Tibial nerve (tissue), 4 donors: ENCODE measurements at regions not wholly inside any gene's neighbourhood (a gene's known extent, or its start where the extent isn't known, plus 50 kb on each side); places are given as distances from the start of the nearest gene placed in this dataset.

Experiments used
- DNase-seq, 2 donors: peaks; one replicate each; pipeline ENCODE4 v3.0.0-alpha.2; 2019; ENCODE audit warnings: low spot score in 2 of 2
- H3K27ac ChIP-seq, 4 donors: fragments of 200-600 bp; sonication (generic) in 3 of 4; one replicate each; pipeline ENCODE4 v1.5.1; 2017 to 2019; ENCODE audit warnings: mild to moderate bottlenecking in 1 of 4
- H3K27me3 ChIP-seq, 2 donors: fragments of 200-600 bp; sonication (generic) in 1 of 2; one replicate each; pipeline versions ENCODE4 v1.5.1 to v1.6.0; 2017 to 2019
- H3K36me3 ChIP-seq, 3 donors: fragments of 200-600 bp; sonication (generic); one replicate each; pipeline ENCODE4 v1.5.1; 2018 to 2019
- H3K4me1 ChIP-seq, 4 donors: fragments of 200-600 bp; sonication (generic) in 3 of 4; one replicate each; pipeline ENCODE4 v1.5.1; 2017 to 2019
- H3K4me3 ChIP-seq, 4 donors: fragments of 200-600 bp; sonication (generic) in 3 of 4; one replicate each; pipeline ENCODE4 v1.5.1; 2017 to 2019; ENCODE audit warnings: mild to moderate bottlenecking in 1 of 4, moderate library complexity in 1 of 4
- H3K9me3 ChIP-seq, 4 donors: fragments of 200-600 bp; sonication (generic) in 3 of 4; one replicate each; pipeline ENCODE4 v1.5.1; 2017 to 2019
- CTCF ChIP-seq, 5 experiments: fragments of 200-600 bp in 3 of 5; fragments of 450-650 bp in 2 of 5; sonication (generic) in 3 of 5; IDR thresholded peaks; one replicate each; pipeline ENCODE4 v1.5.1; 2016 to 2019; ENCODE audit warnings: antibody characterized with exemption in 5 of 5, mild to moderate bottlenecking in 3 of 5, moderate library complexity in 2 of 5
- EP300 ChIP-seq, 2 donors: sonication (generic); formaldehyde crosslinking; IDR thresholded peaks; one replicate each; pipeline ENCODE4 v1.6.1; 2017; ENCODE audit warnings: antibody characterized with exemption in 2 of 2, mild to moderate bottlenecking in 1 of 2
- POLR2A ChIP-seq, 2 donors: fragments of 450-650 bp; IDR thresholded peaks; one replicate each; pipeline ENCODE4 v1.6.1; 2017; ENCODE audit warnings: antibody characterized with exemption in 2 of 2, mild to moderate bottlenecking in 2 of 2, moderate library complexity in 2 of 2
- WGBS, 2 donors: methylation state at CpG; one replicate each; pipeline ENCODE4 v1.1.5; 2018; 5-methylcytosine and 5-hydroxymethylcytosine counted together

- Histone ChIP-seq H3K4me3 (no peak overlapping the region), H3K4me1 (no peaks in the 10 kb centered on the region), H3K9me3 (no peaks in the 10 kb centered on the region), H3K27ac (no peak overlapping the region), H3K27me3 (no peaks in the 10 kb centered on the region), H3K36me3 (no peaks in the 10 kb centered on the region)
- no peak for TF ChIP-seq POLR2A (IDR thresholded peaks at IDR 0.05)
- no peak for TF ChIP-seq CTCF (IDR thresholded peaks at IDR 0.05)
- no peak for TF ChIP-seq EP300 (IDR thresholded peaks at IDR 0.05)
- no peak for DNase-seq
- WGBS, 2 donors: 86 to 96% methylated on average over 2 of the region's 2 CpGs
Observed at GRCh38 chr2:67048314-67048713, 348.8 kb upstream of the ETAA1 start.

- no peaks in the 10 kb centered on the region for H3K27me3 ChIP-seq
- DNase-seq: no peak
- no peak for TF ChIP-seq CTCF (IDR thresholded peaks at IDR 0.05)
- no peak for TF ChIP-seq EP300 (IDR thresholded peaks at IDR 0.05)
- no peak for TF ChIP-seq POLR2A (IDR thresholded peaks at IDR 0.05)
- WGBS, 2 donors: 80 to 94% methylated on average over 3 of the region's 3 CpGs
- no peak overlapping the region for H3K27ac ChIP-seq
- H3K4me3 ChIP-seq: no peak overlapping the region
- no peaks in the 10 kb centered on the region for H3K9me3 ChIP-seq
- H3K36me3 ChIP-seq: no peaks in the 10 kb centered on the region
- H3K4me1 ChIP-seq: no peaks in the 10 kb centered on the region
Observed at GRCh38 chr2:67050622-67051021, 346.5 kb upstream of the ETAA1 start.

- no peak for DNase-seq
- no peaks in the 10 kb centered on the region for H3K36me3 ChIP-seq
- H3K27me3 ChIP-seq: no peaks in the 10 kb centered on the region
- H3K4me1 ChIP-seq: no peaks in the 10 kb centered on the region
- no peak overlapping the region for H3K27ac ChIP-seq
- 28 to 47% methylated on average over 3 of the region's 3 CpGs for WGBS, 2 donors
- H3K4me3 ChIP-seq: no peak overlapping the region
- TF ChIP-seq EP300 (IDR thresholded peaks at IDR 0.05) (no peak), POLR2A (IDR thresholded peaks at IDR 0.05) (no peak), CTCF (IDR thresholded peaks at IDR 0.05) (no peak)
- no peaks in the 10 kb centered on the region for H3K9me3 ChIP-seq
Observed at GRCh38 chr2:67054728-67055127, 342.4 kb upstream of the ETAA1 start.

GRCh38 chr2:67055387-67056304 lies 341.5 kb upstream of the ETAA1 start:
- no peak for TF ChIP-seq CTCF (IDR thresholded peaks at IDR 0.05)
- no peak for TF ChIP-seq POLR2A (IDR thresholded peaks at IDR 0.05)
- TF ChIP-seq EP300 (IDR thresholded peaks at IDR 0.05): no peak
- no peaks in the 10 kb centered on the region for H3K9me3 ChIP-seq
- H3K27me3 ChIP-seq: no peaks in the 10 kb centered on the region
- no peak overlapping the region for H3K4me3 ChIP-seq
- no peaks in the 10 kb centered on the region for H3K36me3 ChIP-seq
- no peaks in the 10 kb centered on the region for H3K4me1 ChIP-seq
- 61 to 64% methylated on average over 4 of the region's 4 CpGs for WGBS, 2 donors
- H3K27ac ChIP-seq: no peak overlapping the region
- no peak for DNase-seq

GRCh38 chr2:67057123-67057522 lies 340.0 kb upstream of the ETAA1 start:
- H3K27ac ChIP-seq: no peak overlapping the region
- WGBS, 2 donors: 93 to 96% methylated on average over 3 of the region's 3 CpGs
- H3K9me3 ChIP-seq: no peaks in the 10 kb centered on the region
- no peak for DNase-seq
- no peaks in the 10 kb centered on the region for H3K27me3 ChIP-seq
- no peak overlapping the region for H3K4me3 ChIP-seq
- no peaks in the 10 kb centered on the region for H3K36me3 ChIP-seq
- H3K4me1 ChIP-seq: no peaks in the 10 kb centered on the region
- no peak for TF ChIP-seq POLR2A (IDR thresholded peaks at IDR 0.05)
- no peak for TF ChIP-seq EP300 (IDR thresholded peaks at IDR 0.05)
- no peak for TF ChIP-seq CTCF (IDR thresholded peaks at IDR 0.05)
